ENCODE measurements at regions not wholly inside any gene's neighbourhood (a gene's known extent, or its start where the extent isn't known, plus 50 kb on each side); places are given as distances from the start of the nearest gene placed in this dataset.
A peak's percentile ranks its signal among the peaks of the same experiment; 100 is the strongest.

GRCh38 chr2:122135021-122135937 is 379.8 kb downstream of the TSN start (continued):
- TF ChIP-seq CTCF (IDR thresholded peaks at IDR 0.05 in 2 of 3, conservative IDR thresholded peaks at IDR 0.05 in 1 of 3; ENCODE audit: insufficient read depth in 2 of 3, low read depth in 1 of 3, low read length in 3 of 3) (no peak), TRIM28 (IDR thresholded peaks at IDR 0.05) (no peak), ZNF197 (CRISPR knock-in tag; IDR thresholded peaks at IDR 0.05; ENCODE audit: low read depth) (no peak), SFPQ (IDR thresholded peaks at IDR 0.05; ENCODE audit: low read depth, low read length) (no peak), HEY1 (CRISPR knock-in tag; IDR thresholded peaks at IDR 0.05; ENCODE audit: borderline replicate concordance) (no peak), CHCHD3 (CRISPR knock-in tag; IDR thresholded peaks at IDR 0.05) (no peak), L3MBTL2 (IDR thresholded peaks at IDR 0.05) (peak; percentile 52), ZNF175 (CRISPR knock-in tag; IDR thresholded peaks at IDR 0.05; ENCODE audit: low read depth) (no peak), ZNF696 (CRISPR knock-in tag; conservative IDR thresholded peaks at IDR 0.05) (no peak), SNIP1 (IDR thresholded peaks at IDR 0.05; ENCODE audit: low read depth) (no peak), TFAM (CRISPR knock-in tag; conservative IDR thresholded peaks at IDR 0.05) (no peak), KLF16 (IDR thresholded peaks at IDR 0.05) (peak; percentile 71; the same call in 1 of the 2 replicates), JUNB (CRISPR knock-in tag; conservative IDR thresholded peaks at IDR 0.05) (no peak), ZNF239 (CRISPR knock-in tag; IDR thresholded peaks at IDR 0.05) (no peak), ZNF717 (CRISPR knock-in tag; IDR thresholded peaks at IDR 0.05) (no peak), BACH1 (tag; IDR thresholded peaks at IDR 0.05) (no peak), STAG1 (CRISPR knock-in tag; IDR thresholded peaks at IDR 0.05; ENCODE audit: borderline replicate concordance) (no peak), ATF2 (CRISPR knock-in tag; IDR thresholded peaks at IDR 0.05) (no peak), ZNF778 (CRISPR knock-in tag; IDR thresholded peaks at IDR 0.05) (no peak), ZNF449 (CRISPR knock-in tag; IDR thresholded peaks at IDR 0.05) (no peak), GATA2 (CRISPR knock-in tag; IDR thresholded peaks at IDR 0.05) (no peak), NCOA2 (IDR thresholded peaks at IDR 0.05; ENCODE audit: partially characterized antibody in 2 of 2) (no peak), MTA3 (IDR thresholded peaks at IDR 0.05; ENCODE audit: borderline replicate concordance) (no peak)
